A673 (cell line): ENCODE measurements at regions not wholly inside any gene's neighbourhood (a gene's known extent, or its start where the extent isn't known, plus 50 kb on each side); places are given as distances from the start of the nearest gene placed in this dataset.

ENCODE experiments used
- BruUV-seq: library from RNA; stranded (reverse); fragments of 400-500 nt; replicated peaks from 2 replicates; lab custom pipeline; 2021; lab: Mats Ljungman, UMichigan
- CTCF ChIA-PET: fragments of 300-600 bp; sonication (Branson Sonifier 250); formaldehyde crosslinking; loops from one replicate; lab custom pipeline; 2022; ENCODE audit warnings: antibody characterized with exemption; lab: Charles Lee
- POLR2A ChIA-PET: fragments of 300-600 bp; sonication (Branson Sonifier 250); formaldehyde crosslinking; loops from one replicate; lab custom pipeline; 2022; ENCODE audit warnings: antibody characterized with exemption; ENCODE audit not compliant: low non-redundant PET; lab: Charles Lee
- DNase-seq: peaks from one replicate; pipeline ENCODE4 v3.0.0-alpha.2; 2015; ENCODE audit warnings: low spot score
- H3K27ac ChIP-seq: fragments of 200-600 bp; sonication (generic); 2 replicates; pipeline ENCODE4 v1.5.1; 2016; ENCODE audit warnings: mixed run types, low read depth, mild to moderate bottlenecking, mixed read lengths, antibody characterized with exemption, low read length; ENCODE audit not compliant: poor library complexity, severe bottlenecking
- H3K27me3 ChIP-seq: fragments of 200-600 bp; sonication (generic); replicated peaks from 2 replicates; pipeline ENCODE4 v1.6.1; 2017; ENCODE audit warnings: mixed run types, low read depth, mild to moderate bottlenecking, mixed read lengths, antibody characterized with exemption, low read length; ENCODE audit not compliant: insufficient read depth, poor library complexity
- H3K36me3 ChIP-seq: fragments of 200-600 bp; sonication (generic); 2 replicates; pipeline ENCODE4 v1.6.1; 2016; ENCODE audit warnings: mixed run types, mild to moderate bottlenecking, mixed read lengths, antibody characterized with exemption, low read length; ENCODE audit not compliant: insufficient read depth, poor library complexity, severe bottlenecking
- H3K4me1 ChIP-seq: fragments of 200-600 bp; sonication (generic); 2 replicates; pipeline ENCODE4 v1.6.1; 2017; ENCODE audit warnings: mixed run types, mild to moderate bottlenecking, mixed read lengths, antibody characterized with exemption, low read length; ENCODE audit not compliant: insufficient read depth, poor library complexity, severe bottlenecking
- H3K4me3 ChIP-seq: fragments of 200-600 bp; sonication (generic); 2 replicates; pipeline ENCODE4 v1.5.1; 2016; ENCODE audit warnings: low read depth, mixed run types, mild to moderate bottlenecking, mixed read lengths, low read length; ENCODE audit not compliant: poor library complexity, severe bottlenecking
- H3K9me3 ChIP-seq: fragments of 200-600 bp; sonication (generic); 2 replicates; pipeline ENCODE4 v1.6.1; 2016; ENCODE audit warnings: mixed run types, low read depth, mild to moderate bottlenecking, mixed read lengths, antibody characterized with exemption, low read length; ENCODE audit not compliant: poor library complexity, severe bottlenecking
- EZH2 ChIP-seq: fragments of 200-600 bp; sonication (generic); IDR thresholded peaks from 2 replicates; pipeline ENCODE4 v1.6.1; 2017; ENCODE audit warnings: borderline replicate concordance, low read depth, mild to moderate bottlenecking, mixed read lengths, antibody characterized with exemption, low read length; ENCODE audit not compliant: poor library complexity, severe bottlenecking
- intact Hi-C: fragments of 100-400 bp; cut with micrococcal nuclease; formaldehyde crosslinking; loops from one replicate; pipeline ENCODE4 v1.10.0; 2022; ENCODE audit not compliant: unreplicated experiment
- TF ChIP-seq, protein P1 (sequence below): fragments of 300-800, 200-600 bp; sonication (generic); conservative IDR thresholded peaks from 2 replicates; pipeline ENCODE4 v1.5.1; 2017; ENCODE audit warnings: low read depth, mild to moderate bottlenecking, antibody characterized with exemption, low read length, moderate library complexity, mixed read lengths

GRCh38 chr11:110951950-110952503 lies 239.8 kb upstream of the ARHGAP20 start:
- ChIA-PET CTCF (no interaction called here), POLR2A (no interaction called here)
- no peaks in the 10 kb centered on the region for H3K27me3 ChIP-seq
- TF ChIP-seq, protein P1, sequence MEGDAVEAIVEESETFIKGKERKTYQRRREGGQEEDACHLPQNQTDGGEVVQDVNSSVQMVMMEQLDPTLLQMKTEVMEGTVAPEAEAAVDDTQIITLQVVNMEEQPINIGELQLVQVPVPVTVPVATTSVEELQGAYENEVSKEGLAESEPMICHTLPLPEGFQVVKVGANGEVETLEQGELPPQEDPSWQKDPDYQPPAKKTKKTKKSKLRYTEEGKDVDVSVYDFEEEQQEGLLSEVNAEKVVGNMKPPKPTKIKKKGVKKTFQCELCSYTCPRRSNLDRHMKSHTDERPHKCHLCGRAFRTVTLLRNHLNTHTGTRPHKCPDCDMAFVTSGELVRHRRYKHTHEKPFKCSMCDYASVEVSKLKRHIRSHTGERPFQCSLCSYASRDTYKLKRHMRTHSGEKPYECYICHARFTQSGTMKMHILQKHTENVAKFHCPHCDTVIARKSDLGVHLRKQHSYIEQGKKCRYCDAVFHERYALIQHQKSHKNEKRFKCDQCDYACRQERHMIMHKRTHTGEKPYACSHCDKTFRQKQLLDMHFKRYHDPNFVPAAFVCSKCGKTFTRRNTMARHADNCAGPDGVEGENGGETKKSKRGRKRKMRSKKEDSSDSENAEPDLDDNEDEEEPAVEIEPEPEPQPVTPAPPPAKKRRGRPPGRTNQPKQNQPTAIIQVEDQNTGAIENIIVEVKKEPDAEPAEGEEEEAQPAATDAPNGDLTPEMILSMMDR: no peak
- TF ChIP-seq EZH2: no peak
- no peak for DNase-seq
- H3K9me3 ChIP-seq: no peaks in the 10 kb centered on the region
- intact Hi-C loops: no loop called here
- no peaks in the 10 kb centered on the region for H3K36me3 ChIP-seq
- no peak overlapping the region for H3K4me3 ChIP-seq
- no TSS peak for BruUV-seq
- H3K4me1 ChIP-seq: no peaks in the 10 kb centered on the region
- H3K27ac ChIP-seq: no peak overlapping the region

DNA sequence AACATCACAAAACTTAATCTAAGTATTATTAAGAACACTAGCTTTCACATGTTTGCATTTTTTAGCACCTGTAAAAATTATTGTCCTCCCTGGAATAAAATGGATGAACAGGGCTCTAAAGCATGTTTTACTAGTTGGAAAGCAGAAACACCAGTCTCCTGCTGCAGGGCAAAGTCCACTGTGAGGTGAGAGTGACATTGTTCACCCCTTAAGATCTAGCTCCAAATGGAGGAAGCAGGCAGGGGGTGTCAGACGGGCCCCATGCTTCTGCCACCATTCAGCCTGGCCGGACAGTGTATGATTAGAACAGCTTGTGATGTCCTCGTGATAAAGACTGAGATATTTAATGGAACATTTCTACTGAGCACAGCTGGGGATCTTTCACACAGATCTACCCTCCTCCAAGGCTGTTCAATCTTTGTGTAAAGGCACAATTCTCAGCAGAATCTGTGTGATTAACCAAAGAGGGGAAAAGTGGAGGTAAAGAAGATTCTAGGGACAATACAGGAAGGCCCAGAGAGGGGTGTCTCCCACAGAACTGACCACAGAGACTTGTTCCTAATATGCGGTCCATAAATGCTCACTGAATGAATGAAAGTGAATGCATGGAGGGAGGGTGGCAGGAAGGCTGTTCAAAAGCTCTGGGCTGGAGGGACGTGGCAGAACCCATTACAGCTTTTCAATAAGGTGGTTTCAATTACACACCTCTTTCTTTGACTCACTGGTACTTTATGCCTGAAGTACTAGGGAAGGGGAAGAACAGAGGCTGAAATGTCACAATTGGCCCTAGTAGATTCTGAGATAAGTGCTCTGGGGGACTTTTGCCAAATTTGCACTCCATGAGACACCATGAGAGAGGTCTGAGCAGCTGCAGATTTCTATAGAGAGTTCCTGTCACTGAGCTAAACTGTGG lies 239.1 kb upstream of the ARHGAP20 start:
- ChIA-PET POLR2A (no interaction called here), CTCF (no interaction called here)
- no peaks in the 10 kb centered on the region for H3K27me3 ChIP-seq
- no peak overlapping the region for H3K27ac ChIP-seq
- no peaks in the 10 kb centered on the region for H3K4me1 ChIP-seq
- no peaks in the 10 kb centered on the region for H3K9me3 ChIP-seq
- TF ChIP-seq, protein P1: no peak
- TF ChIP-seq EZH2: no peak
- H3K36me3 ChIP-seq: no peaks in the 10 kb centered on the region
- no TSS peak for BruUV-seq
- no peak for DNase-seq
- intact Hi-C loops: no loop called here
- H3K4me3 ChIP-seq: no peak overlapping the region

- no peaks in the 10 kb centered on the region for H3K36me3 ChIP-seq
- TF ChIP-seq, protein P1: no peak
- no peak for TF ChIP-seq EZH2
- H3K27me3 ChIP-seq: no peaks in the 10 kb centered on the region
- BruUV-seq: no TSS peak
- ChIA-PET CTCF (no interaction called here), POLR2A (no interaction called here)
- no peaks in the 10 kb centered on the region for H3K4me1 ChIP-seq
- intact Hi-C loops: no loop called here
- H3K4me3 ChIP-seq: no peak overlapping the region
- no peak overlapping the region for H3K27ac ChIP-seq
- DNase-seq: no peak
- H3K9me3 ChIP-seq: no peaks in the 10 kb centered on the region
Measured at GRCh38 chr11:110948112-110948511, 235.9 kb upstream of the ARHGAP20 start.
